Epidermal melanocyte (primary cell): ENCODE measurements at regions not wholly inside any gene's neighbourhood (a gene's known extent, or its start where the extent isn't known, plus 50 kb on each side); places are given as distances from the start of the nearest gene placed in this dataset.
"Not testable (repeated sequence)": the region's sequence is repeated elsewhere in the genome, so short reads cannot be mapped to it uniquely, and the experiment has no call there.

Source experiments
- DNase-seq: peaks from one replicate; pipeline ENCODE4 v3.0.0; 2011; ENCODE audit warnings: low spot score; ENCODE audit not compliant: insufficient read length

DNA sequence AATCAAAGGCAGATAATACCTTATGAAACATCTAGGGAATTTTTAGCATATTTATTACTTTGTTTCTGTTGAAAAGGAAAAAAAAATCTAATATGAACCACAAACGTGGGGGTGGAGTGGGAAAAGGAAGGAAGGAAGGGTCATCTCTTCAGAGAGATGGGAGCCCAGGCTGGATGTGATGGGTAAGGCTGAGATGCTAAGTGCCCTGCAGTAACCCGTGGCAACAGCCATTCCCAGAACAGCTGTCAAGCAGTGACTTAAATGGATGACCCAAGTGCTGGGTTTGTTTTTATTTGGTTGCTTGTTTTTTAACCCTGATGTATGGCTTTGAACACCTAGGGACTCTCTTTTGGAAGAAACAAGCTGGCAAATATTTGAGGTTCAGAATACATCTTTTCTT lies 50.7 kb upstream of the KLF7 start:
- no peak for DNase-seq

DNA sequence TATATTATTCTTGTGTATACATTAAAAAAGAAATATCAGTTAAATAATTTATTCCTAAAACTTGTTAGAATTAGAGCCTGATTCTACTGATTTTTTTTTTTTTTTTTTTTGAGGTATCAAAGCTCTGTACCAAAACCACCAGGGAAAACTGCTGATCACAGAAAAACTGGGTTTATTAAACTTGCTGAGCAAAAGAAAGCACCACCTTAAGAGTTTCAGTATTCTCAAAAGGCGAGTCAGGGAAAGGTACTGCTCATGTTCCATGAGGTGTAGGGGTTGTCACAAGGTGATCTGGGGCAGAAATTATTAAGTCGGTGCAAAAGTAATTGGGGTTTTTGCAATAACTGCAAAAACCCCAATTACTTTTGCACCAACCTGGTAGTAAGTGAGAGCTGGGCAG lies 51.7 kb upstream of the KLF7 start:
- DNase-seq, result no peak

DNA sequence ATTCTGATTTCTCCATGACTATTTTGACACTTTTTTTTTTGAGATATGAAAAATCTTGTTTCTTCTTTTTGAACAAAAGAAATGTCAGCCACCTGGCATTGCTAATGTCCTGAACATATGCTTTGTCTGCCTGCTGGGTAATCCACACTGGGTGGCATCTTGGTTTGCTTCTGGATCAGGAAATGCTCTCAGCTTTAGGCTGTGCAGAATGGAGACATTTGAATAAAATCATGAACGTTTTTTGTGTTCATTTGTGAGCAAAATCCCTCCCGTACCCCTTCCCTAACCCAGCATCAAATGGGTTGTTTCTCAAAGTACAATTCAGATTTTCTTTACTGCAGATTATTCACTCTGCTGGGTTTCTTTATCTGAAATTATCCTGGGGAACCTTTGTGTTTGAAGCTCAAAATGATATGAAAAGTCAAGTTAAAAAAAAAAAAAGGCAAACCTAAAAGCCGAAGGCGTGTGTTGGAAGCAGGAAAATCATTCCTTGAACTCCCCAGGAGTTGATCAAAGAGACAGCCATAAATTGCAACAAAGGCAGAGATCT lies 53.4 kb upstream of the KLF7 start:
- no peak for DNase-seq

DNA sequence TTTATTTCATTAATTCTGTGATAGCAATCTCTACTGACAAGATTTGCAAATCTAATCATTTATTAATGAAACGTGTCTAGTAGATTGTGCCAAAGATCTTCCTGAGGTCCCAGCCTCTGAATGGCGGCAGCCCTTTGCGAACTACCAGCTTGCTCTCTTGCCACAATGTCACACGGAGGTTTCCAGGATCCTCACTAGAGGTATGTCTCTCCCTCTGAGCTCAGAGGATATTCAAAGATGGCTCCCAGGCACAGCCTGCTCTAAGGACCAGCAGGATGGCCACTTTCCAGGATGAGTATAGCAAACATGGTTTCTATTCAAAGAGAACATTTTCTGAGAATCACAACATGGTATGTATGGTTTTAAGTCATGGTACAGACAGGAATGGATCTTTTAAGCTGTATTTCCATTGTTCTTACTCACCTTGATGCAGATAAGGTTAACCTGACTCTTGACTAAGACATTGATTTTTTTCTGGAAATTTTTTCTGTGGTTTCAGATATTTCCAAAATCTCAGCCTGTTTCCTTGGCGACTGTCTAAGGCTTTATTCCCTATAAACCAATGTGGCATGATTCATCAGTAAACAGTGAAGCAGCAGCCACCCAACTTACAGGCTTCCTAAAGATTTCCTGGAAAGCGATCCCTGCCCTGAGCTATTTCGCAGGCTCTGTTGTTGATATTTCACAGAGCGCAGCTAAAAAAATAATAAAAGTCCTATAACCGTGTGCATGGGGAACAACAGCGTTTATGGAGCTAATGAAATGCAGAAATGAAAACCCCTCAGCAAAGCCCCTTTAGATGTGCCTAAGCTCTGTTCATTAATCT lies 54.1 kb upstream of the KLF7 start:
- DNase-seq, result no peak

DNA sequence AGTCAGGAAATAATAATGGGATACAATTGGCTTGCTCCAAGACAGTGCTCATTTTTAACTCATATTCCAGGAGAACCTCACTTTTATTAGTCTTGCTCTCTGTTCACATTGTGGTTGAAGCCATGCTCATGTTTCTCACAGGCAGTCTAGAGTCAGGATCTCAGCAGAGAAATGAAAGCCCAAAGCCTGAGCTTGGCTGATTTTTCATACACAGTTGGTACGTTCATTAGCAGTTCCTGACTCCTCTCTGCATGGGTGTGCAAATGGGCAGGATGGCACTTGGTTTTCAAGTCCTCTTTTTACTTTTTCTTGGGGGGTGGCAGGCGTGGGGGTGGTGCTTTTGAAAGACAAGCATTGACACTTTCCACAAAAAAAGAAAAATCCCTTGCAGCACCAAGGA lies 56.0 kb upstream of the KLF7 start:
- DNase-seq, result no peak

DNA sequence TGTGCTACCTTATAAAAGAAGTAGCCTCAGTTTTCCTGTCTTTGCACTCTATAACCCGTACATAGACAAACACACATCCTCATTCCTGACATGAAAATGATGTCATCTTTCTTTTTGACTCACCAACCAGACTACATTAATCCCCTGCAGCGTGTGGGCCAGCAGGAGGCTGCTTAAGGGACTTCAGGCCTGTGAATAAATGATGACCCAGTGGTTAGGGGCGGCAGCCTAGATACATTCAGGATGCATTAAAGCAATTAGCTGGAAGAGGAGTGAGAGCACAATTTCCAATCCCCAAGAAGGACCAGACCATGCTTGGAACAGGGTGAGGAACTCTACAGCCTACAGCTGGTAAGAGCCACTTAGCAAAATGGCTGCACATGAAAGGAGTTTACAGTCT lies 57.3 kb upstream of the KLF7 start:
- DNase-seq, result no peak

DNA sequence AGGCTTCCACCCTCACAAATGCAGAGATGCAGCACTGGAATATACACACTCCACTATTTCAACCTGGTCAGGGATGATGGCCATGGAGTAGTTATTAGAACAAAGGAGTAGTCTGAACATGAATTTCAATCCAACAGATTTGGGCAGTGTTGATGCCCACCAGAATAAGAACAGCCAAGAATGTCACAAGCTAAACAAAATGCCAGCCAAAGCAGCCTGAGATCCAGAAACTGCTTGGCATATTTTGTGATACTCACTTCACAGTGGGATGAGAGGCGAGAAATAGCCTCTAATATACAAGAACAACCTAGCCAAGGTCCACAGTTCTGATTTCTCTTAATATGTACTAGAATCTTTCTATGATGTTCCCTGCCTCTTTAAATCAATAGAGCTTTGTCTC lies 58.6 kb upstream of the KLF7 start:
- DNase-seq, result no peak

DNA sequence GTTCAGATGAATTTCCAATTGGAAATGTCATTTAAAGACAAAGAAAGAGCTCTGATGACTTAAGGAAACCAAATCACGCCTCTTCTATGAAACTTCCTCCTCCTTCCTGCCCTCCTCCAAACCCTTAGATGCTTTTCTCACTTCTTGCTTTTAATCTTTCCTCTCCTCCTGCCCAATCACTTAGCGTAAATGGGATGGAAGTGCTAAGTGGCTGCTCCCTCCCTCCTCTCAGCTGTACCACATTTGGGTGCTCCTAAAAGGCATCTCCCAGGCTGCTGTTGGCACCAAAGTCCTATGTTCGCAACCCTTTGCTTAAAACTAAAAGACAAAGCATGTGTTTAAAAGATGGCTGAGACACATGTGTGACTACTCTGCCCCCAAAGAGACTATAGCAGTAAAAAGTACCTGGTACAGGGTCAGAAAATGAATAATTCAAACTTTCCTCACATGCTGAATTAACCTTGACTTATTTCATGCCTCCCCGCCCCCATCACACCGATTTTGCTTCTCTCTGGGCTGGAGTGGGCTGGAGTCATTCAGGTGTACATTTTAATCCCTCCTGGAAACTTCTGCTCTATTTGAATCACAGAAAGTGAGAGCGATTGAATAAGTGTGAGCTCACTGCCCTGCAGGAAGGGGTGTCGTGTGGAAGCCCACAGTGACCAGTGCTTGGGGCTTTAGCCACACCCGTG lies 59.2 kb upstream of the KLF7 start:
- DNase-seq, result no peak

DNA sequence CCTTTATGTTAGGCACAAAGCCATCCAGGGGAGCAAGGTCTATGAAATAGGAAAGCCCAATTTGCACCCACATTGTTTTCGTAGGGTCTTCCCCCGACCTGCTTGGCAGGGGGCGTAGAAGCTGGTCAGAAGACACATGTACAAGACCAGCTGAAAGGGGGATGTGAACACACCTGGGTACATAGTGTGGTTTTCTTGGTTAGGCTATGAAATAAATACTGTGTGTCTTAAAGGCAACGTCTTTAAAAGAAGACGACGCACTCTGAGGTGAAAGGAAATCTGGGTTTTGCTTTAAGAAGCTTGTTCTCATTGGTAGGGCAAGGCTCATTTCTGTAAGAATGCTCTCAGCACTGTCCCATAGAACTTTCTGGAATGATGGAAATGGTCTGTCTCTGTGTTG lies 60.0 kb upstream of the KLF7 start:
- no peak for DNase-seq

DNA sequence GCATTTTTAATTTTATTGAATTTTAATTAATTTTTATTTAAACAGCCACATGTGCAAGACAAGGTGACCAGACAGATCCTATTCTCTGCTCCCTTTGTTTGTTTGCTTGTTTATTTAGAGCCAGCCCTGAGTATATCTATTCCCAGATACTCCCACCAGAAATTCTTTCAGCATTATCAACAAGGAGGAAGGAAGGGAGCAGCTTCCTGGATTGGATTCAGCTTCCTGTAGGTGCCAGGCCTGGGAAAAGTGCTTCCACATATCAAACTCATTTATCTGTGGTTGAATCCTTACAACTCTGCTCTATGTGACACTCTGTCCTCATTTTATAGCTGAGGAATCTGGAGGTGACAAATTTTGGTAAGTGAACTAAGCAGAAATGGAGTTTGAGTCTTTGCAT lies 60.5 kb upstream of the KLF7 start:
- no peak for DNase-seq

DNA sequence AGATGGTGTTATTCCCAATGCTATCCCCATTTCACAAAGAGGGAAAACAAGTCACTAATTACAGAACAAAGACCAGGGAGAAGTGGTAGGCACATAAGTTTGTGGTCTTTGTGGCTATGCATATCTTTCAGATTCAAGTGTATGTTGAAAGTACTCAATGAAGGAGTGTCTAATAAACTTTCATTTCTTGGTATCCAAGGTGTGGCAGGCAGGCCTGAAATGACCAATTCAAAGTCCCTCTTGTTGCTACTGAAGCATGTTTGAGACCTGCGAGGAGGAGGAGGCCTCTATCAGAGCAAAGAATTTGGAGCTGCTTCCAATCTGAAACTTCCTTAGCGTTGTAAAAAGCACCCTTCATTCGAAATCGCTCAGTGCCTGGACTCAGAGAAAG lies 60.9 kb upstream of the KLF7 start:
- DNase-seq, result no peak

DNA sequence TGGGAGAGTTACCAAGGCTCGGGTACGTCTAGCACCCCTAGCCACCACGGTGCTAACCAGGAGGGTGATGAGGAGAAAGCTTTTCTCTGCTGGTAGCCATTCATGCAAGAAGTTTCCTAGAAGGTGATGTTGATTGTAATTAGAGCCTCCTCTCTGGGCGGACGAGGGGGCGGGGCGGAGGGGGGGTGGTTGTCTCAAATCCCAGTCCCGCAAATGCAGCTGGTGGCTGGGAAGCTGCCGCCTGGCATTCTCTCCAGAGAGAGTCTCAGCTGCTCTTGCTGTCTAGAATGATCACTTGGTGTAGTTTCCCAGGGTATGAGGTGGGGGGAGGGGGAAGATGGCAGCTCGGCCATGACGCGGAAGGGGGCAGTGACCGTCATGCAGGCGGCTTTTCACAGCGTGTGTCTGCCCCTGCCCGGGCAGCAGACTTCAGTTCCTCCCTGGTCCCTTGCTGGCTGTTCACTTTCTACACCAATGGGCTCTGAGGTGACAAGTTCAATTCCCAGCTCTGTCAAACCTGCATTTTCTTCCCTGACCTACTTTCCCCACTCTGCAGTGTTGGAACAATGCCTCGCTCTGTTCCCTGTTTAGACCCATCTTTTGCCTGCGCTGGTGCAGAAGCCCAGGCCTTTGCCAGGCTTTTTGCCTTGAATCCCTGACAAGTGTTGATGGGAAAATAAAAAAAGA lies 61.5 kb upstream of the KLF7 start:
- DNase-seq, result no peak

DNA sequence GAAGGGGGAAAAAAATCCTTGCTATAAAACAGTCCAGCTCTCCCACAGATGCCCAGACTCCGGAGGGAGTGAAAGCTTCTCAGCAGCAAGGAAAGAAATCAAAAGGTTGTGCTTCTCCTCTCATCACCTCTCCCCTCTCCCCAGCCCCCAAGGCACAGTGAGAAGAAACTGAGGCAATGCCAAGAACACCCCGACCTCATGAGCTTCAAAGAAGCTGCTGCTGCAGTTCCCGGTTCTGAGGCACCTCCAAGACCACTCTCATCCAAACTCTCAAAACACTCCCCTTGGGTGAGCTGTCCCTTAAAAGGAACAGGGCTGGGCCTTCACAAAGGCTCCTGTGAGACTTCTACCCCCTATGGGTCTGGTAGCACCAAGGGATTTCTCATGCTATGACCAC lies 62.0 kb upstream of the KLF7 start:
- no peak for DNase-seq

DNA sequence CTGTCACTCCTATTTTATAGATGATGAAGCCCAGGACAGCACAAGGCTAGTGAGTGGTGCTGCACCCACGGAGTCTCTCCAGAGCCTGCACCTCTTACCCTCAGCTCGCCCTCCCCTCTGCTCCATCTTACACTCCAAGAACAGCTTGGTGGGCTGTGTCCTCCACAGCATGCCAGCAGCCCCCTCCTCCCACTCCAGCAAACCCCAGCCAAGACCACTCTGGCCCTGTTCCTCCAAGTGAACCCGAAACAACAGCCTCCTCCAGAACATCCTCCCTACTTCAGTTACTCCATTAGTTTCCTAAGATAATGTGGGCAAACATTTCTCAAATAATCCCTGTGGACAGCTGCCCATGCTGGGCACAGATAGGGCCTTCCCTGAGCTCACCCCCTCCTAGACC lies 62.7 kb upstream of the KLF7 start:
- DNase-seq, result no peak

DNA sequence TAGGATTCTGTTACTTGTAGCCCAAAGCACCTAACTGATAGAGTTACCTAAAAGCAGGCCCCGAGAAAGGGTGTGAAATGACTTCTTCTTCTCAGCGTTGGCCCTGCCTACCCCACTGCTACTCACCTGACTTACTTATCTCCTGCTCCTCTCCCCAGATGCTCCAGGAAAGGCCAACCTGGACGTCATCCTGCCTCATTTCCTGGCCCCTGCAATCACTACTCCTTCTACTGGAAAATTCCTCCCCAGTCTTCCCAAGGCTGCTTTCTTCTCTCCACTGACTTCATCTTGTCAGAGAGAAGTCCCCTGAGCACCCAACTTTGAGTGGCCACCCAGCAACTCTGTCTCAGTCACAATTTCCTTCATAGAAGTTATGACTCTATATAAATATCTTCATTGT lies 63.4 kb upstream of the KLF7 start:
- DNase-seq, result no peak

DNA sequence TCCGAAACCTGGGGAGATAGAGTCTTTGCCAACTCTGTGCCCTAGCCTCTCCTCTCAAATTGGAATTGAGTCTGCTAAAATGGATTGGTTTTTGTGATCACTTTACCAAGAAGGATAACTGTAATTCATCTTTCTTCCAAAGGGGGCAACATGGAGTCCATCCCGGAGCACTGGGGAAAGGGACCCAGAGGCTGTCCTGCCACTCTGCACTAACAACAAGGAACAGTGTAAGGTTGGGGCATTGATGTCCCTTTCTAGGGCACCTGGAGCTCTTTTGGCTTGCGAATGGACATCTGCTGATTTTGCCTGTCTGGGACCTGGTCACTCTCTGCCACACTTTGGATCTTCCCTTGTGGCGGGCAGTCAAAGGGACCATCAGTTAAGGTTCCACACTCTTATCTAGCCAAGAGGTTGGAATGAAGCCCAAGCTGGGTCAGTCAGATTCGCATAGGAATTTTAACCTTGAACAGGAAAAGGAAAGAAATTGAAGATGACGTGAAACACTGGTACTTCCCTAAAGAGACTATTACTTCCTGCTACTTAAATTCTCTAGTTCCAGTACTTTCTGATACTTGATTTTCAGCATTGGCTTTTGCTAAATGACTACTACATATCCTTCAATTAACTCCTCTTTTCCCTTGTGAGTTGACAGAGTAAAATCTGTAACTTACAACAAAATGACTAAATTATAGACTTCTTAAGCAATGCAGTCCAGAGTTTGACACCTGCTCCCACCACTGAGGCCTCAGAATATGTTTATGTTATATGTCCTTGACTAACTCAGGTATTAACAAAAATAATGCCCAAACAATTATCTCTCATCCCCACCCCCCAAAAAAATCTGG lies 64.7 kb upstream of the KLF7 start:
- DNase-seq, result no peak

DNA sequence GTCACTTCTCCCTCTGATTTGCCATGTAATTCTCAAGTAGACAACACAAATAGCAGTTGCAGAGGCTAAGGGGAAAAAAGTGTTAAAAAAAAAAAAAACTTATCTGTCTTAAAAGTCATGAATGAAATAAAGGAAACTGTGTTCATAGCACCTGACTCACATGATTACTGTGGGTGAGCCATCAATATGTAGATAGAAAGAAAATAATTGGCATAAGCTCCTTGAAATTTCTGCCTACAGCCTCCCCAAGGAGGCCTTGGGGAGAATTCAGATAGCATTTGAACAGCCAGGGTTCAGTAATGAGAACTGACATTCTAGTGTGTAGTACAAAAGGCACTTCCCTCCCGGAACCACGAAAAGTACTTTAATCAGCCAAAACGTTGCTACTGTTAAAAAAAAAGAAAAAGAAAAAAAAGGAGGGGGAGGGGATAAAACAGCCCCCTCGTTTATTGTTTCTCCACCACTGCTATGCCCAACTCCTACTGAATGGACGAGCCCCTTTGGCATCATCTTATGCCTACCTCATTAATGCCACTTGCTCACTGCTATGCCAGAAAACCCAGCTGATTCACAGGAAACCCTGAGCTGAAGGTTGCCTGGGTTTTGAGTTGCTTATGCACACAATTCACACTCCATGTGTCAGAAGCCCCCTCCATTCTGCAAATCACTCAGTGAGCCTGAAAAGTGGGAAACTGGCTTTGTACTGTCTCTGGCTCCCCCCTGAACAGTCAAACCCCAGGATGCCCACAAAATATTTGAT lies 65.5 kb upstream of the KLF7 start:
- no peak for DNase-seq

DNA sequence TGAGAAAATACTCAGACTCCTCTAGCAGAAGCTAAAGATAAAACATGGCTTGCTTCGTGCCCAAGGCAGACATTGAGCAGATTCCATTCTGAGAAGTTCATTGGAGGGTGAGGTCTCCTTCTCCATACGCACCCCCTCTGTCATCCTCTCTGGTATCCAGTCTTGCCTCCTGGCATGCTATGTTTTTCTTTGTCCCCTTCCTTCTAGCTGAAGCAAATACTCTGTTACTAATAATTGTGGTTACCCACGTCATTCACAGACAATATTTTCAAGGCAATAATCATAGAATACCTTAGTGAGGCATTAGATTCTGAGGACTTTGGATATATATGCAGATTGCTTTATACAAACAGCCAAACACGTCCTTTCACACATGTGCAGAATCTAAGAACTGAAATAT lies 66.2 kb upstream of the KLF7 start:
- no peak for DNase-seq

DNA sequence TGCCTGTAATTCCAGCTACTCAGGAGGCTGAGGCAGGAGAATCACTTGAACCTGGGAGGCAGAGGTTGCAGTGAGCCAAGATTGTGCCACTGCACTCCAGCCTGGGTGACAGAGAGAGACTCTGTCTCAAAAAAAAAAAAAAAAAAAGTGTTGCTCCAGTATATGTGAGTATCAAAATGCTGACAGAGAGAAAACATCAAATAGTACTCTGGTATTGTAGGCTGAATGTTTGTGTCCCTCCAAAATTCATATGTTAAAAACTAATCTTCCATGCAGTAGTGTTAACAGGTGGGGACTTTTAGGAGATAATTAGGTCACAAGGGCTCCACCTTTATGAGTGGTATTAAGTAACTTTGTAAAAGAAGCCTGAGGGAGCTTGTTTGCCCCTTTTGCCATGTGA lies 67.4 kb upstream of the KLF7 start:
- not testable (repeated sequence) for DNase-seq

DNA sequence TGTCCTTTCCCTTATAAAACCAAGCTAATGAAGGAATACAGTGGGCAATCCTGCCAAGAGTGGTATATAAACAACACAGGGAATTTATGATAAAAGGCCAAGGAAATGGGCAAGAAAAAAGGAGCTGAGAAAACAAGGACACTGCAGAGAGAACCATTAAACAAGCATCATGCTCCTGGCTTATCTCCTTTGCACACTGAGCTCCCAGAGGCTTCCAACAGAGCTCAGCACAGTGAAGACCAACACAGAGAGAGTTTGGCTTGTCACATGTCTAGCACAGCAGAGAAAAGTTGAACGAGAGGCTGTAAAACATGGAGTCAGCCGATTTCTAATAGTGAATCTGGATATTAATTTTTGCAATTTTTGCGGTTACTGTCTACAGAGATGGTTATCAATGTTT lies 68.0 kb upstream of the KLF7 start:
- no peak for DNase-seq

DNA sequence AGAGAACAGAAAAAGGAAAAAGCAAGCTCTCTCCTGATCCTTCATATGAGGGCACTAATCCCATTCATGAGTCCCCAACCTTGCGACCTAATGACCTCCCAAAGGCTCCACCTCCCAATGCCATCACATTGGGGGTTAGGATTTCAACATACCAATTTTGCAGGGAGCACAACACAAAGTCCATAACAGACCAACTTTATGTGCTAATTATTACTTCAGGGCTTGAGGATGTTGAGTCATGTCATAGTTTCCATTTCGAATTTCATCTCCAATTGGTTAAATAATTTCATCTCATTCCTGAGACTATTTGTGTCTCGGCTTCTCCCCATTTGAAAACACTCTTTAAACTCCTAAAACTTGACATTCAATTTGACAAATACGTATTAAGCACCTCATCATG lies 69.9 kb upstream of the KLF7 start:
- DNase-seq, result no peak
